Stimulated activated CD4-positive, alpha-beta T cell treated with anti-CD3 and anti-CD28 coated beads, Interleukin-15, amount 100 ng/mL, for 24 hours (primary cell): ENCODE measurements at regions not wholly inside any gene's neighbourhood (a gene's known extent, or its start where the extent isn't known, plus 50 kb on each side); places are given as distances from the start of the nearest gene placed in this dataset.

Experiments
- DNase-seq: peaks from one replicate; pipeline ENCODE4 v3.0.0-alpha.2; 2020

DNA sequence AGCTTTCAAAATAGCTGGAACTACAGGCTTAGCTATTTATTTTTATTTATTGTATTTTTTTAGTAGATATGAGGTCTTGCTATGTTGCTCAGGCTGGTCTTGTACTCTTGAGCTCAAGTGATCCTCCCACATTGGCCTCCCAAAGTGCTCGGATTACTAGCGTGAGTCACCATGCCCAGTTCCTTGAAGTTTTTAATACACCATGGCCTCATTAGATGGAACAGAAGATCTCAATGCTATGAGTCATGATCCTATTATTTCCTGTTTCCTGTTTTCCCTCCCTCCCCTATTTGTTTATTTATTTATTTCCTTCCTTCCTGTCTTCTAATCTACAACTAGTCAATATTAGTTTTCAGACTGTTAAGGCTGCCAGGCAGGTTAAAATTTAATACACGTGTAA lies 309.0 kb downstream of the CMPK2 start:
- DNase-seq: no peak

- DNase-seq: no peak
Measured at GRCh38 chr2:6557737-6558136, 308.0 kb downstream of the CMPK2 start.

GRCh38 chr2:6562771-6563170 lies 302.9 kb downstream of the CMPK2 start:
- DNase-seq: no peak

DNA sequence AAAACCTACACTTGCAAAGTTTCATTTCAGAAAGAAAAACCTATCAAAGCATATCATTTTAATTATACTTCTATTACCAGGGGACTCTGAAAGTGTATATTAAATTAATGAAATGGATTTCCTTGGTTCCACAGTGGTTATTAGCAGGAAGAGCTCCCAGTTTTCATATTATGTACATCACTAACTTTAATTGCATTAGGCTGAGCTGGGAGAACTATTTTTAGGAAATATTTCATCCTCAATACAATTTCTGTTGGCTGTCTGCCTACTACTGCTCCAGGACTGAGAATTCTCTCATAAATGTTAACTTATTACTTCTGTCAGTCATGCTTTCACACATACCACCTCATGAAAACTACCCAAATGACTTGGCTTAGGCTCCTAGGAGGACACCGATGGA lies 301.4 kb downstream of the CMPK2 start:
- DNase-seq: no peak

DNA sequence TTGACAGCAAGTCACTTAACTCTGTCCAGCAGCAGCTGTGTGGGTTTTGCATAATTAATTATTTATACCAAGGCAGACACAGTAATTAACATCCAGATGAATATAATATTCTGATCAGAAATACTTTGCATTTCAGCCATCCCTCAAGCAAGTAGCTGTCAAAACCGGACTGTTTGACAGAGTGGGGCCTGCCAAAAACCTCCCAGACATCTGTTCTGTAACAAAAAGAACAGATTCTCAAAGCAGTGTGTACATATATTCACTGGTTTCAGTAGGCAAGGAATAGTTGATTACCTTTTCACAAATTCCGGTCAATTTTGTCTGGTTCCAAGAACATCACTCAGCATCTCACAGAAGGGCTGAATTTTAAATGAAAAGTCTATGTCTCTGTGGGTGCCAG lies 291.6 kb downstream of the CMPK2 start:
- DNase-seq: no peak

DNA sequence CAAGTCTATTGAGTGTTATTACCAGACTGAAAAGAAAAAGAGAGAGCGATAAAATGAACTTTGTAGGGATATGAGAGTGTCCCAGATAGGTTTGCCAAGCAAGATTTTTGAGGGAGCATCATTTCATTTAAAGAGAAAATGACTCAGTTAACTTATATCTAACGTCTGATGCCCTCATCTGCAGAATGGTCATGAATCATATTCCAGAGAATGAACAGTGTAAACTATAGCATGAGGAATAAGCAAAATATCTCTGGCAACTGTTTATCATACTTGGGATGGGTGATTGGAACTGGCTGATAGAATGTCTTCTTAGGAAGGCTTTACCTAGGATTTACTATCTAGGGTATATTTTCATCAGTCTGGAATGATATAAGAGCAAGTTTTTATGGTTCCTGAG lies 289.4 kb downstream of the CMPK2 start:
- no peak for DNase-seq

DNA sequence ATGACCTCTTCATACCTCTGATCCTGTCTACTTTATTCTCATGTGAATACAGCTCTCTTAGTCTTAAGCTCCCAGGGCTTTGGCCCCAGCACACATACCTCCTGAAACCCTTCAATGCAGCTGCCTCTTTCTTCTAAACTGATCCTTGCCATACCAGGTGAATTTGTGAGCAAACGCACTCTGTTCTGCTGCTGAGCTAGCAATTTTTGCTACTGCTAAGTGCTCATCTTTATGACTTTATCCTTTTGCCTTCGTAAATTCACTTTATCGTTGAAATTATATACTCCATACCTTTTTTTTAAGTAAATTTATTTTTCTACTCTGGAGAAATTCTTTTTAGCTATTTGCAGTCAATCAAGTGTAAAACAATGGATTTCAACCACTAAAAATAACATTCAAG lies 287.7 kb downstream of the CMPK2 start:
- DNase-seq: no peak

DNA sequence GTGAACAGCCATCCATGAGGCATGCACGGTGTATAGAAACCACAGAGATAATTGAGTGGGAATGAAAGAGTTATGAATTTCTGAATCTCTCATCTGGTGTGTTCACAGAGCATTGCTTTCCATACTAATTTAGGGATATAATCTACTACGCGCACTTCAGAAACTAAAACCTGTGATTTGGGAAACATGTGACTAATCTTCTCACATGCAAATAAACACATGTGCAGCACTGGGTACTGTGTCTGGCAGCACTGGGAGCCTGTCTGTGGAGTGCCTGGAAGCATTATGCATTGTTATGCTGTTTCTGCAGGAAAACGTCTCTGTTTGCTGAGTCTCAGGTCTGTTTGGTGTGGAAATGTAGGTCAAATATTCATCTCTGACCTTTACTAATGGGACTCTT lies 287.3 kb downstream of the CMPK2 start:
- no peak for DNase-seq

DNA sequence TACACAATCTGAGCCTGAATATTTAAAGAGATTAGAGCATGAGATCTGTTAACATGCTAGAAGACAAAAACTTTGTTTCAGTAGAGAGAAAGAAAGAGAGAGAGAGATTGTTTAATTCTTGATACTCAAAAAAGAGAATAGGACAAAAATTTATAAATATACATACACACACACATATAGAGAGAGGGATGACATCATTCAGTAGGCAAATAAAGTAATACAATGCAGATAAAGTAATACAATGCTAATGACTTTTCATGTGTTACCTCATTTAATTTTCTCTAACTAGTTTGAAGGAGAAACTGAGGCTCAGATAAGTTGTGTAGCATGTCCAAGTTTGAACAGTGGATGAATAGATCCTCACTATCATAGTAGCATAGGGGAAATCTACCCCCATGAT lies 286.4 kb downstream of the CMPK2 start:
- DNase-seq: no peak

DNA sequence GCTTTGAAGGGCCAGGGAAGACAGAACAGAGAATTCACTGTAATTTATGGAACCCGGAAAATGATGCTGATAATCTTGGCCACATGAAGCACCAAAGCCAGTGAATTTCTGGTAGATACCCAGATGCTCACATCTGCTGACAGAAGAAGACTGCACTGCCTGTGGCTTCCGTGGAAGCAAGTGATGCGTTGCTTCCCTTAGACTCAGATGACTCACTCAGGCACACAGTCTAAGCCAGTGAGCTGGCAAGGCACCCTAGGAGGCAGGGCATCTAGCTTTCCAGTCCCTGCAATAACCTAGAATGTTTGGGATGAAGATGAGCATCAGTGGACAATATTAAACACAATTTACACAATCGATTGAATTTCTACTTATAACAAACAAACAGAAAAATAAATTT lies 284.7 kb downstream of the CMPK2 start:
- no peak for DNase-seq

GRCh38 chr2:6589150-6589549 lies 276.6 kb downstream of the CMPK2 start:
- DNase-seq: no peak

GRCh38 chr2:6590442-6590841 lies 275.3 kb downstream of the CMPK2 start:
- DNase-seq: no peak

GRCh38 chr2:6602471-6602870 lies 263.2 kb downstream of the CMPK2 start:
- DNase-seq: no peak

GRCh38 chr2:6605836-6606505 lies 259.7 kb downstream of the CMPK2 start:
- no peak for DNase-seq

- DNase-seq: no peak
Measured at GRCh38 chr2:6617794-6618193, 247.9 kb downstream of the CMPK2 start.

DNA sequence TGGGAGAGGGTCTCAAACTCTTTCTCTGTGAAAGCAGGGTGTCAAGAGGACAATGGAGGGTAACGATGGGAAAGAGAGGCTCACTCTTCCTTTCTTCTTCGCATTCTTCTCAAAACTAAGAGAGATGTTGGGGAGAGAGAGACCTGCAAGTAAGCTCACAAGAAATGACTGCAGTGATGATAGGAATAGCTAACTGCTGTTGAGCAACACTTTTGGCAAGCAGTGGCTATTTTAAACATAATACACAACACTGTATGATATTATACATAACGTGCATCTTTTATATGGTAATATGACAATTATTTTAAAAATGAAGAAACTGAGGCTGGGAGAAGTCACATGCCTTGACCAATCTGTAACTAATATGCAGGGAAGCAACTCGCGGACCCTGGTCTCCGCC lies 247.5 kb downstream of the CMPK2 start:
- no peak for DNase-seq

DNA sequence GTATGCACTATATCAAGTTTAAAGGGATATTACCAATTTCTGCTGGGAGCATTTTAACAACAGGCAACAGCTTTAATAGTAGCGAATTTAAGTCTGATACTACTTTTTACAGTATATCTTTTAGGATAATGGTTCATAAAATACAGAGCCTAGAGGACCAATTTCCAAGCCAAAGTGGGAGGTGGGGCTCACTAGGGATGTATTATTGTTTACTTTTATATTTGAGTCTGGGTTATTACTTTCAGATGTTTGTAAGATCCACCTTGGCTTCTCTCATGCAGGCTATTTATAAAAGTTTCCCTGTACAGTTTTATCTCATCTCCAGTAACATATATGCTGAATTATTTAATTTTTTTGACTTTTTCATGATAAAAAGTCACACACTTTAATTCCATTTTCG lies 242.0 kb downstream of the CMPK2 start:
- no peak for DNase-seq

- DNase-seq: no peak
Measured at GRCh38 chr2:6626401-6627012, 239.2 kb downstream of the CMPK2 start.

DNA sequence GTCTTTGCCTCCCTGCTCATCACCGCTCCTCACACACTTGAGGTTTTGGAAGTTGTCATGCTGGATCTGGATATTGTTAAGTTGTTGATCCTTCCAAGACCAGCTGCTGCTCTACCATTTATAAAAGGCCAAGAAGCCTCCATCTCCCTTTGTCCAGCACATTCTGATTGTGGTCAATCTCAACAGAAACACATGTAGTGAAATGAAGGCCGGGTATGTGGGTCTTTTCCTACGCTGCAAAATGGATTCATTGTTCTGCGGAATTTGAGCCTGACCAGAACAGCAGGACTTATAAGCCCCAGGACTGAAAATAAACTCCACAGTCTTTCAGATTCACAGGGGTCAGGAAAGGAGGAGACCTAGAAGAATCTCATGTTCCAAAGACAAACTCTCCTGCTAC lies 238.4 kb downstream of the CMPK2 start:
- DNase-seq: no peak

DNA sequence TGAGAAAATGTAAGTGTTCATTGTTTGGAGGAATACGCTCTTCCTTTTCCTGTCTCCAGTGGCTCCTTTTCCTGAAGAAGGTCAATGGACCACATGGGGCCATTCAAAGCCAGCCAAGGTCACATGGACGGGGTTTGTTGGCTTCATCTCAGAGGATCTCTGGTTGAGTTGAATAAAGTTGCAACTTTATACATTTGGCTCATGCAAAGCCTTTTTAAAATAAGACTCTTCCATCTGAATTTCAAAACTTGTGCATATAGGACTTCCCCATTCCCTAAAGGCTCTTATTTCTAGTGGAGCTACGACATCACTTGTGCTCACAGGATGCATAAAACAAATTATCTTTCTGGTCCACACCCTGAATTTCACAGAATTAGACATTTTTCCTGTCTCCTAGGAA lies 235.5 kb downstream of the CMPK2 start:
- no peak for DNase-seq

- no peak for DNase-seq
Measured at GRCh38 chr2:6635296-6635695, 230.4 kb downstream of the CMPK2 start.

- no peak for DNase-seq
Measured at GRCh38 chr2:6637330-6637729, 228.4 kb downstream of the CMPK2 start.

DNA sequence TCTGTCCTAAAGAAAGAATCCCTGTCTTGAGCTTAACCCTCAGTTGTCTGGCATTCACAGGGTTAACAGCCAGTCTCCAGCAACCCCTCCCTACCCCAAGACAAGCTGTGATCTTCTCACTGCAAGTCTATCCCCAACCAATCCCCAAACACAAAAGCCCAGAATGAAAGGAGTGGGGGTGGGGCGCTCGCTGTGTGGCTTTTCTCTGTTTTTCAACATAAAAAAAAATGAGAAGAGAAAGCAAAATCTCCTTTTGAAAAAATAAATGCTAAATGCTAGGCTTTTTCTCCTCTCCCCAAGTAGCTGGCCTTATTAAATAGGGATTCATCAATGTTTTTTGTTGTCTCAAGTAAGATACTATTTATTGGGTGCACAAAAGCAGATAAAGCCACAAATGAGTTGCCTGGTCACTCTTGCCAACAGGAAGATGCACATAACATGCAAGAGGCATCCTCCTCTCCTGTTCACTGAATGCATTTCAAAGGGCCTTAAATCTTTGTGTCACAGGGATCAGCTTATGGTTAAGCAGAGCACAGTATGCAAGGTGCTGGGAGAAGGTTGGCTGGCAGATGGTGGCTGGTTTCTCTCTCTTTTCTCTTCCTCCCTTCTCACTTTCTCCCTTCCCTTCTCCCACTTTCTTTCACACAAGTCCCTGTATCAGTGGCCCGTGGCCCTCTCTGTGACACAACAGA lies 225.6 kb downstream of the CMPK2 start:
- DNase-seq: no peak

GRCh38 chr2:6640621-6641015 lies 225.1 kb downstream of the CMPK2 start:
- DNase-seq: no peak

- DNase-seq: no peak
Measured at GRCh38 chr2:6641956-6642355, 223.8 kb downstream of the CMPK2 start.
